KMS-11 (cell line): ENCODE measurements at regions not wholly inside any gene's neighbourhood (a gene's known extent, or its start where the extent isn't known, plus 50 kb on each side); places are given as distances from the start of the nearest gene placed in this dataset.

Experiments
- H2AFZ ChIP-seq: fragments of 200-600 bp; sonication (generic); 2 replicates; pipeline ENCODE4 v1.6.1; 2016; ENCODE audit warnings: antibody characterized with exemption, mixed run types, low read depth
- H3K27ac ChIP-seq: fragments of 200-600 bp; sonication (generic); 2 replicates; pipeline ENCODE4 v1.6.1; 2016; ENCODE audit warnings: mild to moderate bottlenecking, mixed run types
- H3K27me3 ChIP-seq: fragments of 200-600 bp; sonication (generic); 2 replicates; pipeline ENCODE4 v1.6.1; 2017; ENCODE audit warnings: mild to moderate bottlenecking, low read depth, mixed run types, moderate library complexity; ENCODE audit not compliant: insufficient read depth
- H3K36me3 ChIP-seq: fragments of 200-600 bp; sonication (generic); 2 replicates; pipeline ENCODE4 v1.6.1; 2017; ENCODE audit warnings: mild to moderate bottlenecking, mixed run types; ENCODE audit not compliant: insufficient read depth
- H3K4me1 ChIP-seq: fragments of 200-600 bp; sonication (generic); 2 replicates; pipeline ENCODE4 v1.6.1; 2016; ENCODE audit warnings: mild to moderate bottlenecking, low read depth, mixed run types; ENCODE audit not compliant: poor library complexity, severe bottlenecking
- H3K4me2 ChIP-seq: fragments of 200-600 bp; sonication (generic); 2 replicates; pipeline ENCODE4 v1.7.0; 2016; ENCODE audit warnings: mild to moderate bottlenecking, mixed run types
- H3K4me3 ChIP-seq: fragments of 200-600 bp; sonication (generic); IDR thresholded peaks from 2 replicates; pipeline ENCODE4 v1.6.1; 2017; ENCODE audit warnings: low read depth, low read length, mixed read lengths; ENCODE audit not compliant: insufficient read depth
- H3K79me2 ChIP-seq: fragments of 200-600 bp; sonication (generic); 2 replicates; pipeline ENCODE4 v1.6.1; 2016; ENCODE audit warnings: low read depth, mixed run types; ENCODE audit not compliant: insufficient read depth
- H3K9ac ChIP-seq: fragments of 200-600 bp; sonication (generic); 2 replicates; pipeline ENCODE4 v1.6.1; 2016; ENCODE audit warnings: mild to moderate bottlenecking, mixed run types
- H4K20me1 ChIP-seq: fragments of 200-600 bp; sonication (generic); 2 replicates; pipeline ENCODE4 v1.6.1; 2016; ENCODE audit warnings: mild to moderate bottlenecking, mixed run types; ENCODE audit not compliant: insufficient read depth
- CTCF ChIP-seq: fragments of 200-600 bp; sonication (generic); conservative IDR thresholded peaks from 2 replicates; pipeline ENCODE4 v1.6.1; 2017; ENCODE audit warnings: low read depth, mild to moderate bottlenecking, antibody characterized with exemption, low read length, moderate library complexity, mixed read lengths

DNA sequence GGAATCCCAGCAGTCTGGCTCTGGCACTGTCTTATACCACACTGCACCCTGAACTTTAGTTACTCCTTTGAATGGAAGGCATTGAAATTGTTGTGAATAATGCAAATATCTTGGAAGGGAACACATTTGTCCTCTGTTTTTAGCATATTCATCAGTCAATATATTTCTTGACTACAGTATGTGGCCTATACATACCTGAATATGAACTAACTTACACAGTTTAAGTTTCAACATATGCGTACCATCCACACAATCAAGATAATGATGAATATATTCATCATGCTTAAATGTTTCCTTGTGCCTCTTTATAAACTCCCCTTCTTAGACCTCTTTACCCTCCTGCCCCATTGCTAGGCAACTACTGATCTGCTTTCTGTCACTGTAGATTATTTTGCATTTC is 145.7 kb upstream of the ESX1 start:
- H3K9ac ChIP-seq, result no peak overlapping the region
- H3K36me3 ChIP-seq, result no peaks in the 10 kb centered on the region
- H3K4me2 ChIP-seq, result no peak overlapping the region
- TF ChIP-seq CTCF, result no peak
- H3K4me3 ChIP-seq, result no peak overlapping the region
- no peak overlapping the region for H2AFZ ChIP-seq
- no peaks in the 10 kb centered on the region for H4K20me1 ChIP-seq
- H3K27ac ChIP-seq, result no peak overlapping the region
- H3K79me2 ChIP-seq, result no peaks in the 10 kb centered on the region
- H3K4me1 ChIP-seq, result no peaks in the 10 kb centered on the region
- H3K27me3 ChIP-seq, result no peaks in the 10 kb centered on the region

- no peaks in the 10 kb centered on the region for H4K20me1 ChIP-seq
- no peaks in the 10 kb centered on the region for H3K79me2 ChIP-seq
- H3K4me1 ChIP-seq, result no peaks in the 10 kb centered on the region
- no peak overlapping the region for H3K27ac ChIP-seq
- H2AFZ ChIP-seq, result no peak overlapping the region
- no peak overlapping the region for H3K9ac ChIP-seq
- no peaks in the 10 kb centered on the region for H3K36me3 ChIP-seq
- no peaks in the 10 kb centered on the region for H3K27me3 ChIP-seq
- H3K4me2 ChIP-seq, result no peak overlapping the region
- H3K4me3 ChIP-seq, result no peak overlapping the region
- TF ChIP-seq CTCF, result no peak
Observed at GRCh38 chrX:104392350-104392749, 137.6 kb upstream of the ESX1 start.

GRCh38 chrX:104391906-104392305 is 137.2 kb upstream of the ESX1 start:
- no peak overlapping the region for H3K27ac ChIP-seq
- H3K27me3 ChIP-seq, result no peaks in the 10 kb centered on the region
- H3K4me2 ChIP-seq, result no peak overlapping the region
- no peaks in the 10 kb centered on the region for H3K79me2 ChIP-seq
- H3K9ac ChIP-seq, result no peak overlapping the region
- H3K4me1 ChIP-seq, result no peaks in the 10 kb centered on the region
- no peaks in the 10 kb centered on the region for H3K36me3 ChIP-seq
- no peaks in the 10 kb centered on the region for H4K20me1 ChIP-seq
- no peak for TF ChIP-seq CTCF
- no peak overlapping the region for H2AFZ ChIP-seq
- H3K4me3 ChIP-seq, result no peak overlapping the region

DNA sequence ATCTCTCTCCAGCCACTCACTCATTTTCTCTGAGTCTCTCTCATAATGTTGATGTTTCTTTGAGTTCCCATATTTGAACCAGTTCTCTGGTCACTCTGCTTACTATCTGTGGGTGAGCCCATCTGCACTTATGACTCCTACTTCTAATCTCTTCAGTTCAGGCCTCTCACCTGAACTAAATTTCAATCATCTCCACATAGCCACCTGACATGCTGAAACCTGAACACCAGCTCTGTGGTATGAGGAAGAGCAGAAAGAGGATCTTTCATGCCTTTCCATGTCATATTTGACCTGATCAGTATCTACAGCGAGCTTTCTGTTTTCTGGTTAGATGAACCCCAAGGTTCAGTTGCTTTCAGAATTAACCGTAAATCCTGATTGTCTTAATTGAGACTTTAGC is 122.2 kb upstream of the ESX1 start:
- H3K36me3 ChIP-seq, result no peaks in the 10 kb centered on the region
- no peak overlapping the region for H3K27ac ChIP-seq
- H3K27me3 ChIP-seq, result no peaks in the 10 kb centered on the region
- H3K9ac ChIP-seq, result no peak overlapping the region
- no peaks in the 10 kb centered on the region for H3K79me2 ChIP-seq
- no peak overlapping the region for H2AFZ ChIP-seq
- H3K4me3 ChIP-seq, result no peak overlapping the region
- no peaks in the 10 kb centered on the region for H4K20me1 ChIP-seq
- TF ChIP-seq CTCF, result no peak
- no peak overlapping the region for H3K4me2 ChIP-seq
- H3K4me1 ChIP-seq, result peaks cover 4% of the 10 kb centered on the region

GRCh38 chrX:104372547-104372946 is 117.8 kb upstream of the ESX1 start:
- no peak overlapping the region for H3K4me3 ChIP-seq
- no peaks in the 10 kb centered on the region for H3K79me2 ChIP-seq
- H4K20me1 ChIP-seq, result no peaks in the 10 kb centered on the region
- H2AFZ ChIP-seq, result no peak overlapping the region; the same call in 1 of the 2 replicates
- no peaks in the 10 kb centered on the region for H3K27me3 ChIP-seq
- no peak overlapping the region for H3K4me2 ChIP-seq
- no peaks in the 10 kb centered on the region for H3K36me3 ChIP-seq
- TF ChIP-seq CTCF, result no peak
- peaks cover 4% of the 10 kb centered on the region for H3K4me1 ChIP-seq
- no peak overlapping the region for H3K9ac ChIP-seq
- no peak overlapping the region for H3K27ac ChIP-seq
